NCI-H1105 treated with DMSO at 0.1 percent for 48 hours (cell line): ENCODE measurements at regions not wholly inside any gene's neighbourhood (a gene's known extent, or its start where the extent isn't known, plus 50 kb on each side); places are given as distances from the start of the nearest gene placed in this dataset.

Source experiments
- DNase-seq: peaks from one replicate; lab custom pipeline; 2025; lab: John Stamatoyannopoulos, UW

DNA sequence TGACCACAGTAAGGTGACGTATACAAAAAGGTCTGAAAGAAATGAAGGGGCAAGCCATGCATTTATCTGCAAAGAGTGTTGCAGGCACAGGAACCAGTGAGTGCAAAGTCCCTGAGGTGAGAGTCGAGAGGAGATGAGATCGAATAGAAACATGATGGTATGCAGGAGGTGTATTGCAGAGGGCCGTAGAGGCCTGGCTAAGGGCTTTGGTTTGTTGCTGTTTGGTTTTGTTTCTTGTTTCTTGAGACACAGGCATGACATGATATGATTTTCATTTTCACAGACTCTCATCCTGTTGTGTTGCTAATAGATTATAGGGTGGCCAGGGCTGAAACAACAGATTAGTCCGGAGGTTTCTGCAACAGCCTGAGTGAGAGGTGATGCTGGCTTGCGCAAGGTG, 80.4 kb downstream of the HSPH1 start:
- DNase-seq, result no peak

DNA sequence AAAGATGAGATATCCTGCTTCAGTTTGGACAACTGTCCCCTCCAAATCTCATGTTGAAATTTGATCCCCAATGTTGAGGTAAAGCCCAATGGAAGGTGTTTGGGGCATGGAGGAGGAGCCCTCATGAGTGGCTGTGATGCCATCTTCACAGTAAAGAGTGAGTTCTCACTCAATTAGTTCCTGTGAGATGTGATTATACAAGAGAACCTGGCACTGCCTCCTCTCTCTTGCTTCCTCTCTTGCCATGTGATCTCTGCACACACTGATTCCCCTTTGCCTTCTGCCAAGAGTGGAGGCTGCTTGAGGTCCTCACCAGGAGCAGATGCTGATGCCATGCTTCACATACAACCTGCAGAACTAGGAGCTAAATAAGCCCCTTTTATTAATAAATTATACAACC, 86.9 kb downstream of the HSPH1 start:
- no peak for DNase-seq

- no peak for DNase-seq
These were observed 87.6 kb downstream of the HSPH1 start for GRCh38 chr13:31073859-31074718.

- no peak for DNase-seq
These were observed 89.7 kb downstream of the HSPH1 start for GRCh38 chr13:31072041-31072440.

DNA sequence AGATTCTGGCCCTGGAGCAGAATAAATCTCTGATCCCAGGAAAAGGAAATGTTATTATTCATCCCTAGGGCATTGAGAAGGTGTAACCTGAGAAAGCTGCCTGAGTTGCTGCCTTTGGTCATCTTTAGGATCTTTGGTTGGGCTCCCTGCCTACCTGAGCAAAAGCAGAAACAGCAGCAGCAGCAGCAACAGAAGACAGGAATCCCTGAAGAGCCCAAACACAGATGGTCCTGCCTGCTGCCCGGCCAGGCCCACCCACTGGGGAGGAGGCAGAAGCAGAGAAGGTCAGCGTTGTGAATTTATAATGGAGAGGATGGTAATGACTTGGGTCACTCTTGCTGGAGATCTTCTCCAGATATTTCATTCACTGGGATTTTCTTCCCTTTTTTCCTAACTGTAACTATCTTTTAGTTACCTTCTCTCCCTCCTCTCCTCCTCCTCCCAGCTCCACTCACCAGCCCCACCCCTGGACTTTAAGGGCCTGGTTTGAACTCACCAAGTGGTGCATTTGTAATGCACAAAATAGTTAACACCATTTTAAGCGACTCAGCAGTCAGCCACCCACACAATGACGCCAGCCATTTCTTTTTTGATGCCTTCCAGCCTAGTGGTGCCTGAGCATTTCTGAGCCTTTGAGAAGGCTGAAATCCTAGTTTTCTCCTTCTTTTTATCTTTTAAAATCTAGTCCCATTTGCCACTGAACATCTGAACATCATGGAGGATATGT, 91.7 kb downstream of the HSPH1 start:
- DNase-seq, result no peak

DNA sequence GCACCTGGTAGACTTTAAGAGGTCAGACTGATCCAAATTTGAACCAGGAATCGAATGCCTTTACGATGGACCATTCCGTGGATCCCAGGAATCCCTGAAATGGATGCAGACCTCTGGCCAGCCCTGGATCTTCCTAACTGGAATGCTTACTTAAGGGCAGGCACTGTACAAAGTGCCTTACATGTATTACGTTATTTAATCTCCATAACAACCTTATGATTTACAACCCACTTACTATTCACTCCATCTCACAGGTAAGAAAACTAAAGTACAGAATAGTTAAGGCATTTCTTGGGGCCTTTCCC, 93.6 kb downstream of the HSPH1 start:
- no peak for DNase-seq

DNA sequence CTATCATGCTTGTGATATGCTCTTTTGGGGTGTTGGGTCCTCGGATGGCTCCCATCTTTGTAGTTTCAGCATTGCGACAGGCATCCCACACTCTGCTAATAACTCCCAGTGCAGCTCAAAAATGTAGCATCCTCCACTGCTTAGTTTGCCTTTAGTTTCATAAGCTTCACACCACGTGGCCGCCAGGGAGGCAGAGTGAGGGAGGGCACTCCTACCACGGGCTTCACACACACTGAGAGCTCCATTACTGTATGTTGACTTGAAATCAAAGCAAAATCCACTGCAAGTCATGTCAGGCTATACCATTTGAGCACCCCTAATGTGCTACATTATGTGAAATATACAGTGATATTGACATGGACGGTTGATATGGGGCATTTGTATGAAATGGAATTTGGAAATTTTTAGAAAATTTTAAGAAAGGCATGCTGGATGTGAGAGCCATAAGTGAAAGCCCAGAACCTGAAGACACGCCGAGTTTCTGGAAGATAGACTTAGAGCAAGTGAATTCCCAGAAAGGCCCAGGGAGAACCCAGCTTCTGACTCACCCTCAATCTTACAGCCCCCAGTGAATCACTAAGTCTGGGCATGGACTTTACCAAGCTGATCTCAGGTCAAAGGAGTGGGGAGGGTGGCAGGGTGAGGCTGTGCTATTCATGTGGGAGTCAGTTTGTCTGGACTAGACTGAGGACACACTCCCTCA, 94.1 kb downstream of the HSPH1 start:
- DNase-seq, result no peak

DNA sequence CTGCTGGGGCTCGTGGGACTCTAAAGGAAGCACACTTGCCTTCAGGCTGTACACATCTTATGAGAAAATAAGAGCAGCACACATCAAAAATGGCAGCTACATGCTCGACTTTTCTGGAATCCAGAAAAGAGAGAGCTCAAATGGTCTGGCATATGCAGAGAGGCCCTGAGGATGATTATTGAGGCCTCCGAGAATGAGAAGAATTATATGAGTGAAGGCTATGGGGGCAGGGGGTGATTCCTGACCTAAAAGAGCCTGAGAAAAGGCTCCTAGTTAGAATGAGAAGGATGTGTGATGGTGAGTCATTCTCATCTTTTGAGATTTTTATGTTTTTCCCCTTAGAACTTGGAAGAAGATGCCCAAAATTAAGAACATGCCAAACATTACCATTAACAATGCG, 97.1 kb downstream of the HSPH1 start:
- DNase-seq, result no peak

- DNase-seq, result no peak
These were observed 97.9 kb downstream of the HSPH1 start for GRCh38 chr13:31063772-31064171.

DNA sequence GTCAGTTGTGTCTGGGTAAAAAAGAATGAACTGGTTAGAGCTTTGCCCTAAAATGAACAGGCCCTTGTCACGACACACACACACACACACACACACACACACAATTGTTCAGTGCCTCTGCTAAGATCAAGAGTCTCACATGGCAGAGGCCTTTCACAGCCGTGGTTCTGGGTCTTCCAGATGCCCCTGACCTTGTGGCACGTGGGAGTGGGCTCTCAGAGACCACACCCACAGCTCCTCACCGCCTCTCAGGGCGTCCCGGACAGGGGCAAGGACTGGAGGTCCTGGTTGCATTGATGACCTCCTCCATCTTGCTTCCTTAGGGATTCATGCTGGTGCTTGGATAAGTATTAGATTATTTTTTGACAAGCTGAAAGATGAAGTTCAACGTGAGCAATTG, 101.0 kb downstream of the HSPH1 start:
- DNase-seq, result no peak

GRCh38 chr13:31060220-31060619, 101.5 kb downstream of the HSPH1 start:
- no peak for DNase-seq

GRCh38 chr13:31057403-31058033, 104.2 kb downstream of the HSPH1 start:
- no peak for DNase-seq

DNA sequence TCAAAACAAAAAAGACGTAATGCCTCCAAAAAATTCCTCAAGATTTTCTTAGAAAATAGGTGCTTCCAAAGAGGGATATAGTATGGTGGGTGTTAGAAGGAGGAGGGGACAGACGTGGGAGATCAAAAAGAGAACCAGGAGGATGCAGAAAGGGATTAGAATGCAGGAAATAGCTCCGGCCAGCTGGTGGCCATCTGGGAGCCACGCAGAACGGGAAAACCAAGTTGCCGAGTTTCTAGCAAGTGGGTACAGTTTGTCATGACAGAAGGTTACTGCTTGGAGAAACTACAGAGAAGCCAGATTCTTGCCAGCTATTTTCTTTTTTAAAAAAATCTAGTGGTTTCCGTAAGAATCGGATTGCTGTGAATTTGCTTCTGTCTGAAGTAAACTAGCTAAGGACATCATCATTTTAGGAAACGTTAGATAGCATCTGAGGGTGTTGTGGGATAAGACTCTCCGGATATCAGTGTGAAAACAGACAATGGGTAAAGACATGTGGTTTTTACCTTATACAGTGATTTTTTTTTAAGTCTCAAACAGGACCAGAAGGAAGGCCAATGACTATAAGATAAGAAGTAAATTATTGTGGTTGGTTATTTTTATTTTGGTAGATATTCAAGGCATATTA, 104.9 kb downstream of the HSPH1 start:
- no peak for DNase-seq

DNA sequence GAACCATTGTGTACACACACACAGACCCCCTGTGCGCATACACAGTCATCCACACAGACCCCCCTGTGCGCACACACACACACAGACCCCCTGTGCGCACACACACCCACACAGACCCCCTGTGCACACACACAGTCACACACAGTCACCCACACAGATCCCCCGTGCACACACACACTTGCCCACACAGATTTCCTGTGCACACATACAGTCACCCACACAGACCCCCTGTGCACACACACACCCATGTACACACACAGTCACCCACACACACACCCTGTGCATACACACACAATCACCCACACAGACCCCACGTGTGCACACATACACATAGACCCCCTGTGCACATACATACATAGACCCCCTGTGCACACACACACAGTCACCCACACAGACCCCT, 106.1 kb downstream of the HSPH1 start:
- no peak for DNase-seq

DNA sequence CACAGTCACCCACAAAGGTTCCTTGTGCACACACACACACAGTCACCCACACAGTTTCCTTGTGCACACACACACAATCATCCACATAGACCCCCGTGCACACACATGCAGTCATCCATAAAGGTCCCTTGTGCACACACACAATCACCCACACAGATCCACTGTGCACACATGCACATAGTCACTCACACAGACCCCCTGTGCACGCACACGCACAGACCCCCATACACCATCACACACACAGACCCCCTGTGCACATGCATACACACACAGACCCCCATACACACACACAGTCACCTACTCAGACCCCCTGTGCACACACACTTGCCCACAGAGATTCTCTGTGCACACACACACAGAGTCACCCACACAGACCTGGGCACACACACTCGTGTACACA, 107.1 kb downstream of the HSPH1 start:
- DNase-seq, result no peak

GRCh38 chr13:31053896-31054295, 107.8 kb downstream of the HSPH1 start:
- DNase-seq, result no peak

DNA sequence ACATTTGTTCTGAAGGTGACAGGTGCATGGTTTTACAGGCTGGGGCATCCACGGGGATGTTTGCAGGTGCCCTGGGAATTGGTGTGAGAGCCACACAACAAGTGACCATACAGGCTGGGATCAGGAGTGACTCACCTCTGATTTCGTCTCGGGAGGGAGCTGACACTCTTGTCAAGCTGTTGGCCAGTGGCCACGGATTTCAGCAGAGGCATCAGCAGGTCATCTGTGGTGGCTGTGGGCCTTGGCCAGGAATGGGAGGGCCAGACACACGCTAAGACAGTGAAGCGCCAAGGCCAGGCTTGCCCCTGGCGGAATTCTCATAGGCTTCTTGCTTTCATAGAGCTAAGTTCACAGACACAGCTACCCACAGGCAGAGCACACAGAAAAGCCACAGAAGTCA, 108.6 kb downstream of the HSPH1 start:
- DNase-seq, result no peak

DNA sequence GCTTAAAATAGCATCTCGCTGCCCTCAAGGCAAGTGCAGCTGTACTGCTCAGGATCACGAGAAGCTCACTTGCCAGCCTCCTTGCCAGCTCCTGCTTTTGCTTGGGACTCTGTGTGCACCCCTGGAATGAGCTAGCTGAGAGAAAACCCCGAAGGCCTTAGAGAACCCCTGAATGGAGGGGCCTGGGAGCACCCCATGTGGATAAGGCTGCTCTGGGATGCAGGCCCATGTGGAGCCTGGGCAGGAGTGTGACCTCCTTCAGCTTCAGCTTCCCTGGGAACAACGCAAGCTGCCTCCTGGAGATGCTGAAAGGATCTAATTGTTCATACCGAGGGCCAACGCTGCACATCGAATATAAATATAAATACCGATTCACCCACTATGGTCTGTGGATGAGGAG, 109.2 kb downstream of the HSPH1 start:
- DNase-seq, result no peak

DNA sequence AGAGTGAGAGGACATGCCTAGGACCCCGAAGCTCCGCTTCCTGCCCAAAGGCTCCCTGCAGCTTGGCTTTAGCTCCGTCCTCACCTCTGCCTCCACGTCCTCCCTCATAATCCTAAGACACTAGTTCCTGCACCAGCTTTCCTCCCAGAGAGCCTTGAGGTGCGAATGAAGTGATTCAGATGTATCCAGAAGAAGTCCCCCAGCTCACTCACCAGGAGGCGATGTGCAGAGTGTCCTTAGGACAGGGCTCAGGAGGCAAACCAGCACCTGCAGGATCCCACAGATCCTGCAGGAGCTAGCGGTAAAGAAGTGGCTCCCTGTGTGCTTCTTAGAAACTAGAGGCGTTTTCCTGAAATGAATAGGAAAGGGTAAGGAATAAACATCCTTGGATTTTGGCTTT, 109.7 kb downstream of the HSPH1 start:
- DNase-seq, result no peak

DNA sequence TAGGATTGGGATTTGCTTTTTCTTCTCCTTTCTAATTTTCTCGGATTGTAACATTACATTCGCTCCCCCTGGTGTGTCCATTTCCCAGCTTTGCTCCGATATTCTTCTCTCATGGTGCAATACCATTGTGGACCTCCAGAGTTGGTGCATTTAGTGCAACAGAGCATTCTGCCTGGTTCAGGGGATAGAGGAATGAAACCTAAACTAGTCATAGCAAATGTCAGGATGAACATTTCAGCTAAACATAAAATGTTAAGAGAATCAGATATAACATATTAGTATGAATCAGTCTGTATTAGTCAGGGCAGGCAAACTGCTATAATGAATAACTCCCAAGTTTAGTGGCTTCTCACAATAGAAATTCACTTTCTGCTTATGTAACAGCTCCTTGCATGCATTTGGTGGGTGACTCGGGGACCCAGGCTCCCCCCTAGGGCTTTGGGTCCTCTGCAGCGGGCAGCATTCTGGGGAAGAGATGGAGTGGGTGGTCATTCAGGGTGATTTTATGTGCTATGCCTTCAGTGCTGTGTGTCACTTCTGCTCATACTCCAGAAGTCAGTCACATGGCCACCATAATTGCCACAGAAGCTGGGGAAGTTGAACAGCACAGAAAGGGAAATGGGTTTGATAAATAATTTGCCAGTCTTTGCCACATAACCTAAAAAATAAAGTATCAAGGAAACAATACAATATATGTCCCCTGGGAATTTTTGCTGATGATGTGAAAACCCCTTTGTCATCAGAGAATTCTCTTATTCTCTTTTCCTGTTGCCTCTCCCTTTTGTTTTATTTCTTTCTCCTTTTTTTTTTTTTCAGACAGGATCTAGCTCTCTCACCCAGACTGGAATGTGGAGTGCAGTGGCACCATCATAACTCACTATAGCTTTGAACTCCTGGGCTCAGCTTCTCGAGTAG, 111.0 kb downstream of the HSPH1 start:
- no peak for DNase-seq

- DNase-seq, result no peak
These were observed 111.9 kb downstream of the HSPH1 start for GRCh38 chr13:31049833-31050232.
